HG02938 (cell line): ENCODE measurements at regions not wholly inside any gene's neighbourhood (a gene's known extent, or its start where the extent isn't known, plus 50 kb on each side); places are given as distances from the start of the nearest gene placed in this dataset.
"Not testable (repeated sequence)": the region's sequence is repeated elsewhere in the genome, so short reads cannot be mapped to it uniquely, and the experiment has no call there.

Experiments used
- ATAC-seq: cut with Tn5 transposase; IDR thresholded peaks from one replicate; pipeline ENCODE4 v1.9.1; 2021; ENCODE audit warnings: mild to moderate bottlenecking, moderate library complexity; ENCODE audit not compliant: unreplicated experiment

DNA sequence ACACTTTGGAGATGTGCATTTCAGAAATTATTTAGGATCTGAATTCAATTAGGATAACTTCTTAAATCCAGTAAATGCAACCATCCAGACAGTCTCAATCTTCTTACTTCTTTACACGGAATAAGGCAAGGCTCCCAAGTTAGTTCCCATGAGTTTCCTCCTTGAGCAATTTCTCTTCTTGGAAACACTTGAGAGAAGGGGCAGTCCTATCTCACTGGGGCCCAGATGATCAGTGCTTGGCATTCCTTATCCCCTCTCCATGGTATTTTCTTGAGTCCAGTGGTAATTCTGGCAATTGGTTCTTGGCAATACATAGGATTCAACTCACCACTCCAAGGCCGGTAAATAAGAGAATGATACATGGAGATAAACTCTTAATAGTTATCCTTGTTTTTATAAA, 87.1 kb upstream of the PTHLH start:
- ATAC-seq, result no peak

- no peak for ATAC-seq
Measured at GRCh38 chr12:28060871-28061270, 88.3 kb upstream of the PTHLH start.

GRCh38 chr12:28063355-28063880, 90.9 kb upstream of the PTHLH start:
- no peak for ATAC-seq

- no peak for ATAC-seq
Measured at GRCh38 chr12:28065374-28065773, 92.8 kb upstream of the PTHLH start.

GRCh38 chr12:28065889-28066630, 93.5 kb upstream of the PTHLH start:
- no peak for ATAC-seq

DNA sequence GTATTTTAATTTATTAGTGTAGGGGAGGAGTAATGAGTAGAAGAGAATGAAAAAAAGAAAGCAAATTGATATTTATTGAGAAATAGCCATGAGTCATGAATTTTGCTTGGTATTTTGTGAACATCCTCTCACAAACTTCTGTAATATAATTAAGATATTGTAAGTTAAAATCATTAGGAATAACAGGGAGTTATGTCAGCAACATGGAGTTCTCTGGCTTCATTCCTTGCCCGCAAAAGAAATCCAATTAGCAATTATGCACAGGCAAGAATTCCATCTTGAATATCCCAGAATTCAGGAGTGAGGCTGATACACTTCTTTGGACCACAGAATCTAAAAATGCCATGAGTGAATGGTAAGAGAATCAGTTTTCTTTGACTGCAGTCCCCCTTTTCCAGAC, 94.3 kb upstream of the PTHLH start:
- no peak for ATAC-seq

DNA sequence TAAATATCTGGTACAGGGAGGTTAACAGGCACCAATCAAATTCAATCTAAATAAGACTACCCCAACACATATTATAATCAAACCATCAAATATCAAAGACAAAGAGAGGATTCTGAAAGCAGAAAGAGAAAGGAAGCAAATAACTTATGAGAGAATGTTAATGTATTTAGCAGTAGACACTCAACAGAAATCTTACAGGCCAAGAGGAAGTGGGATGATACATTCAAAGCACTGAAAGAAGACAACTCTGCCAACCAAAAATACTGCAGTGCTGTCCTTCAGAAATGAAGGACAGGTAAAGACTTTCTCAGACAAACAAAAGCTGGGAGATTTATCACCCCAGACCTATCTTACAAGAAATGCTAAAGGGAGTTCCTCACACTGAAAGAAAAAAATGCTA, 95.9 kb upstream of the PTHLH start:
- ATAC-seq, result no peak

DNA sequence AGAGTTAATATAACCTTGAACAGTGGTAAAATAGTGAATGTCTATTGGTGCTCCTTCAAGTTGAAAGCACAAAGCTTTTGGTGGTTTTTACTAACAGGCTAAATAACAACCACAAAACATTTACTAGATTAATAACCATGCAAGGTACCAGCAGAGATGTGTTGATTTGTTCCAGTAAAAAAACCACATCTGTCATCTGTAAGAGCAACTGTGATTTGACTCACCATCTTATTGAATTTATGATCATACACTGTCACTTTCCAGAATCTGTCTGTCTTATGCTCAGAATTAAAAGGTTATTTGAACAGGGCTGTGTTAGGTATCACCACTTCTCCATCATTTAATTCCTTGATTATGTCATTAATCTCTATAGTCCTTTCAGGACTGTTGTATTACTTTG, 107.0 kb upstream of the PTHLH start:
- no peak for ATAC-seq

DNA sequence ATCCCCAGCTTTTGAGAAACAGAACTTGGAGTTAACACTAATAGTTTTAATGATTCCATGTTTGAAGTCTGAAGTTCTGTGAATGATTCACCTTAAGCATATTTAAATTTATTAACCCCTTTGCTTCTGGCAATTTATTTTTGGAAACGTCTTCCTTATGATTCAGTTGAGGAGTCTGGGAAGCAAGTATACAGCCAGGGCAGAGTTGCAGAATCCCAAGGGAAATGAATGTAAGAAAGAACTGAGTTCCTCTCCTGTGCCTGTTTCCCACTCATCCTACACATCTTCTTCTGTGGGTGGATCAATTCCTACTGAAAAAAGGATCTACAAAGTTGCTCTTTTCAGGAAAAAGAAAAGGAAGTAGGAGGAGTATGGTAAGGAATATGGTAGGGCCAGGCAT, 108.2 kb upstream of the CCDC91 start:
- no peak for ATAC-seq

DNA sequence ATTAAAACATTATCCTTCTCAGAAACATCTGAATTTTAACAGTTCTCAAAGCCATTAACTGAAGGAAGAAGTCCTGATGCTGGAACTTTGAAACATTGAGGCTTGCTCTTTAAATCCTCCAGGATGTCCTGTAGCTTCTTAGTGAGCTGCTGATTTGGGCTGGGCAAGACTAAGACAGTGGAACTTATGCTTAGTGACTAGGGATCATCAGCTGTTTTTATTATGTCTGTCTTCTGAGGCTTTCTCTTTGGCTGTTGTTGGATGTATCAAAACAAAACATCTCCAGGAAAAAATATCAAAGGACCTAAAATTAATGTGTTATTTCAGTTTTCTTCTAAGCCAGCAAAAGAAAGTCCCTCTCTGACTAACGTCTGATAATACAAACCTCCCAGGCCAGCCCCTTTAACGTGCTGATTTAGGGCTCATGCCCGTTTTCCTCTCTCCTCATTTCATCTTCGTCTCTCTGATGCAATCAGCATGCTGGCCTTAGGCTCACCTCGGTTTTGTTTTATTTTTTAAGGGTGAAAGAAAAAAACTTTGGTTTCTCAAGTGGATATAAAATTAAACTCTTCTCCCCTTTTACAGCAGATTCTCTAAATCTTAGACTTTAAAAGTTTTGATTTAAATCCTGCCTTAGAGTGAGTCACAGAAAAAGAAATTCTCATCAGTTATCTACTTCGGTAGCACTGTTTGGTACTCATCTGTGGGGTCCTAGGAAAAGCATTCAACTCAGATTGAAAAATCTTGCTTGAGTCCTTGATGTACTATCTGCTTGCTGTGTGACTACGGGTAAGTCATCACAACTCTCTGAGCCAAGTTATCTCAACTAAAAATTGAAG, 106.2 kb upstream of the CCDC91 start:
- no peak for ATAC-seq

GRCh38 chr12:28086521-28087155, 103.6 kb upstream of the CCDC91 start:
- peak; percentile 82 for ATAC-seq

- no peak for ATAC-seq
Measured at GRCh38 chr12:28088566-28089272, 101.5 kb upstream of the CCDC91 start.

GRCh38 chr12:28089338-28089737, 100.9 kb upstream of the CCDC91 start:
- ATAC-seq, result no peak

DNA sequence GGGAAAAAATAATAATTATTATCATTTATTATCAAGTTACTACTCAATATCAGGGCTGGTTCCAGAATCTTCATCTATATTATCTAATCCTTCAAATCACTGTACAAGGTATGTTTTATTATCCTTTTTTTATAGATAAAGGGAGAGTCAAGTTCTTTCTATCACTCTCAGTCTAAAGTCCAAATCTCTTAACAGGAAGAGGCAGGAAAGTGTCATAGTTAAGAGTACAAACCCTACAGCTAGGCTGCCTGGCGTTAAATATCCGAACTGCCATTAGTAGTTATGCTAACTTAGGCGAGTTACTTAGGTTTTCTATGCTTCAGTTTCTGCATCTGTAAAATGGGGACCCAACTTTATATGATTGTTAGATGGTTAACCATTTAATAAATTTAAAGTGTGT, 99.4 kb upstream of the CCDC91 start:
- no peak for ATAC-seq

DNA sequence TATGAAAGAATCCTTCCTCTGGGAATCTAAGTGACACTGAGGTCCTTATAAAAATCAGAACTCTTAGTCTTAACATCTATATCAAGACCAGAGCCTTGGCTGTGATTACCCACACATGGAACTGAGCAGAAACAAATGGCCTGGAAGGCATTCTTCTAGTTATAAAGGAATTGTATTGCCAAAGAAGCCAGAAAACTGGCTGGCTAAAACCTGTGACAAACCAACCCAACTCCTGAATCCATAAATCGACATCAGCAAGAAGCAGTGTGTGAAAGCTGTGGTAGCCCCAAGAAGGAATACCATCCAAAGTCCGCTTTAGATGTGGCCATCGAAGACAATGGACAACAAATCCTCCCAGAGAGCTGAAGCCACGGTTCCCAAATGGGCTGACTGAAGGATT, 97.9 kb upstream of the CCDC91 start:
- ATAC-seq, result no peak

DNA sequence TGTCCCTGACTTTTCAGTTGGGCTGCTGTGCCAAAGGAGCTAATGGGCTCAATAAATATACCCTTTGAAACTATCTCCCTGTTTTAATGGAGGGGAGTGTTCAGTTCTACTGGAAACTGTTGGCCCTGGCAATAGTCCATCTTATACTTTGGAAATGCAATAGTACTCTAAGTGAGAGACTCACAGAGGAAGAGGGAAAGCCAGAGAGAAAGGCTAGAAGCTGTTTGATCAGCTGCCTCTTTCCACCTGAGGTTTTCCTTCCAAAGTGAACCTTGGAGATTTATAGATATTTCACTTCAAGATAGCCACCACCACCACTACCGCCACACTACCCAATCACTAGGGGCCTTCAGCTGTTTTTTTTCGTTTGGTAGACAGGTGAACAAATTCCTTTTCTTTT, 93.6 kb upstream of the CCDC91 start:
- no peak for ATAC-seq

GRCh38 chr12:28097221-28097620, 93.0 kb upstream of the CCDC91 start:
- ATAC-seq, result no peak

DNA sequence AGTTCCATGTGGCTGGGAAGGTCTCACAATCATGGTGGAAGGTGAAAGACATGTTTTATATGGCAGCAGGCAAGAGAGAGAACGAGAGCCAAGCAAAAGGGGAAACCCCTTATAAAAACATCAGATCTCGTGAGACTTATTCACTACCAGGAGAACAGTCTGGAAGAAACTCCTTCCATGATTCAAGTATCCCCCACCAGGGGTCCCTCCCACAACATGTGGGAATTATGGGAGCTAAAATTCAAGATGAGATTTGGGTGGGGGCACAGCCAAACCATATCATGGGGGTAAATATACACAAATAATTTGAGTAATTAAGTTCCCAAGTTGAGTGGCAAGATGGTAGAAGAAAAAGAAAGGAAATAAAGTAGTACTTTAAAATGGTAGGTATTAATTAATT, 91.0 kb upstream of the CCDC91 start:
- ATAC-seq, result not testable (repeated sequence)

DNA sequence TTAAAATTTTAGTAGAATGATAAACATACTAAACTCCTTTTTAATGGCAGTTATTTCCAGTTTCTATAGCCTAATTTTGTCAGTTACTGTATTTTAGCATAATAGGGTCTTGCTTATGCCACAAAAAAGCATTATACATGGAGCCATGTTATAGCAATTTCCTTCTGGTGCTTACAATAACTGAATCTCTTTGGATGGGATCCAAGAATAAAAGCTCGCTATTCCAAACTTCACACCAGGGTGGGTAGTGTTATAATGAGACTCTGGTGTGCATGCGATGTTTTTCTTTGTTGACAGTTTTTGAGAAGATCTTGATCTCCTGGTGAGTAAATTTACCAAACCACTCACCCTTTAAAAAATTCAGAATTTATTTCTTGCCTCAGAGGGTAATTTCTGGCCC, 90.4 kb upstream of the CCDC91 start:
- no peak for ATAC-seq

DNA sequence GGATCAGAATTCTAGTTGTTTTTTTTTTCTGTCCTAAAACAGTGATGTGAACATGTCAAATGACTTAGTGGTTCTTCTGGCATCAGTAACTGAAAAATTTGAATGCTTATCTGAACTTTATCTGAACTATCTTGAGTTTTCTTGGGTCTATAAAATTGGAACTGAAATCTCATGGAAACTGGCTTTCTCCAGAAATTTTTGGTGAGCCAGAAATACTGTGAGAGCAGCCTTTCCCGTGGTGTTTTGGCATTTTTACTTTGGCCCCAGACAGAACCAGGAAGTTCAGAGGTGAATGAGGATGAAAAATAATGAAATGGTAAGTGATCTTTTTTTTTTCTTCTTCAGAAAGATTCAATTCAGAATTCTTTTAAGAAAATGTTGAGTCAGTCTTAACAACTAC, 89.5 kb upstream of the CCDC91 start:
- ATAC-seq, result no peak

DNA sequence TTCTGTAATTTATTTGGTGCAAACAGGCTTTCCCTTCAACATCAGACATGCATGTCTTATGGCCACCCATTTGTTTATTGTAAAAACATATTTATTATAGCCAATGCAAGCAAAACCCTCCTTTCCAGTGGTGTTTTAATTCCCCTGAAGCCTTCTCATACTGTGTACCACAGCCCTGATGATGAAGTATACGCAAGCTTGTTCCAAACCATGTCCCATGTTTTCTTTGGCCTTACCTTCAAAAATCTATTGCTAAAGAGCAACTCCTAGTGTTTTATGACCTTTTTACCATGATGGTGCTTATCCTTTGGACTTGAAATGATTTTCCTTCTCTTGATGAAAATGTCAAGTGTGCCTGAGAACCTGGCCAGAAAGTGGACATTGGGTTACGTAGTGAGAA, 85.9 kb upstream of the CCDC91 start:
- ATAC-seq, result no peak
